Neutrophil (primary cell): ENCODE measurements at regions not wholly inside any gene's neighbourhood (a gene's known extent, or its start where the extent isn't known, plus 50 kb on each side); places are given as distances from the start of the nearest gene placed in this dataset.

ENCODE experiments used
- H3K27ac ChIP-seq: fragments of 200-600 bp; sonication (generic); 2 replicates; pipeline ENCODE4 v1.5.1; 2016; ENCODE audit warnings: mild to moderate bottlenecking, moderate library complexity
- H3K27me3 ChIP-seq: fragments of 200-600 bp; sonication (generic); 2 replicates; pipeline ENCODE4 v1.6.0; 2016; ENCODE audit warnings: mild to moderate bottlenecking
- H3K36me3 ChIP-seq: fragments of 200-600 bp; sonication (generic); 2 replicates; pipeline ENCODE4 v1.5.1; 2017
- H3K4me1 ChIP-seq, 2 experiments: fragments of 200-600 bp in 1 of 2; sonication (generic) in 1 of 2; 1 replicate in 1 of 2; 2 replicates in 1 of 2; pipeline versions ENCODE4 v1.5.1 to v1.6.1; 2013 to 2016; ENCODE audit warnings: low read depth in 1 of 2, low read length in 1 of 2, mild to moderate bottlenecking in 1 of 2, moderate library complexity in 1 of 2; ENCODE audit not compliant: control insufficient read depth in 1 of 2, insufficient read depth in 1 of 2
- H3K4me3 ChIP-seq, 2 experiments: fragments of 200-600 bp in 1 of 2; sonication (generic) in 1 of 2; 1 replicate in 1 of 2; 2 replicates in 1 of 2; pipeline ENCODE4 v1.5.1; 2013 to 2016; ENCODE audit warnings: low read depth in 1 of 2, low read length in 1 of 2, mild to moderate bottlenecking in 1 of 2, moderate library complexity in 1 of 2
- H3K9me3 ChIP-seq: fragments of 200-600 bp; sonication (generic); 2 replicates; pipeline ENCODE4 v1.5.1; 2016
- CTCF ChIP-seq: fragments of 200-600 bp; sonication (generic); IDR thresholded peaks from 2 replicates; pipeline ENCODE4 v1.5.1; 2016; ENCODE audit warnings: antibody characterized with exemption

- Histone ChIP-seq H3K4me1 (no peaks in the 10 kb centered on the region), H3K9me3 (no peaks in the 10 kb centered on the region)
Measured at GRCh38 chr15:87518957-87519356, 737.6 kb downstream of the NTRK3 start.

GRCh38 chr15:87508086-87508485 is 748.5 kb downstream of the NTRK3 start:
- Histone ChIP-seq H3K4me3 (no peak overlapping the region), H3K36me3 (no peaks in the 10 kb centered on the region), H3K4me1 (no peaks in the 10 kb centered on the region), H3K9me3 (no peaks in the 10 kb centered on the region), H3K27ac (no peak overlapping the region), H3K27me3 (no peaks in the 10 kb centered on the region)
- TF ChIP-seq CTCF, result no peak

More at GRCh38 chr15:87518957-87519356, 737.6 kb downstream of the NTRK3 start:
- TF ChIP-seq CTCF, result no peak
- Histone ChIP-seq H3K27ac (no peak overlapping the region), H3K4me3 (no peak overlapping the region), H3K36me3 (no peaks in the 10 kb centered on the region), H3K27me3 (no peaks in the 10 kb centered on the region)

GRCh38 chr15:87502173-87502572 is 754.4 kb downstream of the NTRK3 start:
- Histone ChIP-seq H3K27ac (no peak overlapping the region), H3K4me1 (no peaks in the 10 kb centered on the region), H3K9me3 (no peaks in the 10 kb centered on the region), H3K4me3 (no peak overlapping the region), H3K27me3 (no peaks in the 10 kb centered on the region), H3K36me3 (no peaks in the 10 kb centered on the region)
- no peak for TF ChIP-seq CTCF

- no peaks in the 10 kb centered on the region for H3K27me3 ChIP-seq
- H3K27ac ChIP-seq, result no peak overlapping the region
- no peaks in the 10 kb centered on the region for H3K36me3 ChIP-seq
- no peak for TF ChIP-seq CTCF
- no peaks in the 10 kb centered on the region for H3K9me3 ChIP-seq
- H3K4me1 ChIP-seq, result no peaks in the 10 kb centered on the region
- no peak overlapping the region for H3K4me3 ChIP-seq
Measured at GRCh38 chr15:87500240-87500639, 756.3 kb downstream of the NTRK3 start.

- no peak overlapping the region for H3K27ac ChIP-seq
- no peak overlapping the region for H3K4me3 ChIP-seq
Measured at GRCh38 chr15:87498560-87498959, 758.0 kb downstream of the NTRK3 start.

More at GRCh38 chr15:87498560-87498959, 758.0 kb downstream of the NTRK3 start:
- no peaks in the 10 kb centered on the region for H3K27me3 ChIP-seq
- no peaks in the 10 kb centered on the region for H3K4me1 ChIP-seq
- no peak for TF ChIP-seq CTCF
- no peaks in the 10 kb centered on the region for H3K9me3 ChIP-seq
- no peaks in the 10 kb centered on the region for H3K36me3 ChIP-seq
